ENCODE measurements at regions not wholly inside any gene's neighbourhood (a gene's known extent, or its start where the extent isn't known, plus 50 kb on each side); places are given as distances from the start of the nearest gene placed in this dataset.

DNA sequence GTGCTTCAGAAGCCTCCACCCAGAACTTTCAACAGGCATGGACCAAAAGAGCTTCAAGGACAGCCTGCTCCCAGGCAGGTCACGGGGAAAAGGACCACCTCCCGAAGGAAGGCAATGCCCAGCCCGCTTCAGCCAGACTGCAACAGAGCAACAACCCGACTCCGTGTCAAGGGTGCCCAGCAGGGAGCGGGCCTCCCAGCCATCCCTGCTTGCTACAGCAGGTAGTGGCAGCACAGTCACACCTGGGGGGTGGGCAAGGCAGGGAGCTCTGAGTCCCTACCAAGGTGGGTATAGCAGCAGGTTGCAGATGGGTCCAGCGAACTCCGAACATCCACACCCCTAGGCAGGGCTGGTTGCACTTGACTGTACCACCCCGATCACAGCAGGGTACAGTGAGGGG is 467.8 kb upstream of the PFKP start:
- Mint-ChIP-seq H3K4me3 (no peak overlapping the region), H3K27me3 (ENCODE audit: insufficient read depth, low read depth, poor library complexity) (peaks cover 2% of the 10 kb centered on the region), H3K4me1 (no peaks in the 10 kb centered on the region), H3K36me3 (ENCODE audit: low read depth) (no peaks in the 10 kb centered on the region), H3K9me3 (0 out of 3 replicates have a peak, but pooled peaks cover 3% of the 10 kb centered on the region), H3K27ac (no peak overlapping the region)
- TF ChIP-seq ZNF114 (CRISPR knock-in tag; IDR thresholded peaks at IDR 0.05), result no peak
- TF ChIP-seq STAT1 (IDR thresholded peaks at IDR 0.05; ENCODE audit: unreplicated experiment), result no peak
- no peak for TF ChIP-seq NANOG (IDR thresholded peaks at IDR 0.05; ENCODE audit: borderline replicate concordance)
- TF ChIP-seq, protein P1, sequence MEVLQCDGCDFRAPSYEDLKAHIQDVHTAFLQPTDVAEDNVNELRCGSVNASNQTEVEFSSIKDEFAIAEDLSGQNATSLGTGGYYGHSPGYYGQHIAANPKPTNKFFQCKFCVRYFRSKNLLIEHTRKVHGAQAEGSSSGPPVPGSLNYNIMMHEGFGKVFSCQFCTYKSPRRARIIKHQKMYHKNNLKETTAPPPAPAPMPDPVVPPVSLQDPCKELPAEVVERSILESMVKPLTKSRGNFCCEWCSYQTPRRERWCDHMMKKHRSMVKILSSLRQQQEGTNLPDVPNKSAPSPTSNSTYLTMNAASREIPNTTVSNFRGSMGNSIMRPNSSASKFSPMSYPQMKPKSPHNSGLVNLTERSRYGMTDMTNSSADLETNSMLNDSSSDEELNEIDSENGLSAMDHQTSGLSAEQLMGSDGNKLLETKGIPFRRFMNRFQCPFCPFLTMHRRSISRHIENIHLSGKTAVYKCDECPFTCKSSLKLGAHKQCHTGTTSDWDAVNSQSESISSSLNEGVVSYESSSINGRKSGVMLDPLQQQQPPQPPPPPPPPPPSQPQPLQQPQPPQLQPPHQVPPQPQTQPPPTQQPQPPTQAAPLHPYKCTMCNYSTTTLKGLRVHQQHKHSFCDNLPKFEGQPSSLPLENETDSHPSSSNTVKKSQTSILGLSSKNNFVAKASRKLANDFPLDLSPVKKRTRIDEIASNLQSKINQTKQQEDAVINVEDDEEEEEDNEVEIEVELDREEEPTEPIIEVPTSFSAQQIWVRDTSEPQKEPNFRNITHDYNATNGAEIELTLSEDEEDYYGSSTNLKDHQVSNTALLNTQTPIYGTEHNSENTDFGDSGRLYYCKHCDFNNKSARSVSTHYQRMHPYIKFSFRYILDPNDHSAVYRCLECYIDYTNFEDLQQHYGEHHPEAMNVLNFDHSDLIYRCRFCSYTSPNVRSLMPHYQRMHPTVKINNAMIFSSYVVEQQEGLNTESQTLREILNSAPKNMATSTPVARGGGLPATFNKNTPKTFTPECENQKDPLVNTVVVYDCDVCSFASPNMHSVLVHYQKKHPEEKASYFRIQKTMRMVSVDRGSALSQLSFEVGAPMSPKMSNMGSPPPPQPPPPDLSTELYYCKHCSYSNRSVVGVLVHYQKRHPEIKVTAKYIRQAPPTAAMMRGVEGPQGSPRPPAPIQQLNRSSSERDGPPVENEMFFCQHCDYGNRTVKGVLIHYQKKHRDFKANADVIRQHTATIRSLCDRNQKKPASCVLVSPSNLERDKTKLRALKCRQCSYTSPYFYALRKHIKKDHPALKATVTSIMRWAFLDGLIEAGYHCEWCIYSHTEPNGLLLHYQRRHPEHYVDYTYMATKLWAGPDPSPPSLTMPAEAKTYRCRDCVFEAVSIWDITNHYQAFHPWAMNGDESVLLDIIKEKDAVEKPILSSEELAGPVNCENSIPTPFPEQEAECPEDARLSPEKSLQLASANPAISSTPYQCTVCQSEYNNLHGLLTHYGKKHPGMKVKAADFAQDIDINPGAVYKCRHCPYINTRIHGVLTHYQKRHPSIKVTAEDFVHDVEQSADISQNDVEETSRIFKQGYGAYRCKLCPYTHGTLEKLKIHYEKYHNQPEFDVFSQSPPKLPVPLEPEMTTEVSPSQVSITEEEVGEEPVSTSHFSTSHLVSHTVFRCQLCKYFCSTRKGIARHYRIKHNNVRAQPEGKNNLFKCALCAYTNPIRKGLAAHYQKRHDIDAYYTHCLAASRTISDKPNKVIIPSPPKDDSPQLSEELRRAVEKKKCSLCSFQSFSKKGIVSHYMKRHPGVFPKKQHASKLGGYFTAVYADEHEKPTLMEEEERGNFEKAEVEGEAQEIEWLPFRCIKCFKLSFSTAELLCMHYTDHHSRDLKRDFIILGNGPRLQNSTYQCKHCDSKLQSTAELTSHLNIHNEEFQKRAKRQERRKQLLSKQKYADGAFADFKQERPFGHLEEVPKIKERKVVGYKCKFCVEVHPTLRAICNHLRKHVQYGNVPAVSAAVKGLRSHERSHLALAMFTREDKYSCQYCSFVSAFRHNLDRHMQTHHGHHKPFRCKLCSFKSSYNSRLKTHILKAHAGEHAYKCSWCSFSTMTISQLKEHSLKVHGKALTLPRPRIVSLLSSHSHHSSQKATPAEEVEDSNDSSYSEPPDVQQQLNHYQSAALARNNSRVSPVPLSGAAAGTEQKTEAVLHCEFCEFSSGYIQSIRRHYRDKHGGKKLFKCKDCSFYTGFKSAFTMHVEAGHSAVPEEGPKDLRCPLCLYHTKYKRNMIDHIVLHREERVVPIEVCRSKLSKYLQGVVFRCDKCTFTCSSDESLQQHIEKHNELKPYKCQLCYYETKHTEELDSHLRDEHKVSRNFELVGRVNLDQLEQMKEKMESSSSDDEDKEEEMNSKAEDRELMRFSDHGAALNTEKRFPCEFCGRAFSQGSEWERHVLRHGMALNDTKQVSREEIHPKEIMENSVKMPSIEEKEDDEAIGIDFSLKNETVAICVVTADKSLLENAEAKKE (CRISPR knock-in tag; IDR thresholded peaks at IDR 0.05), result no peak
- TF ChIP-seq, protein P2, sequence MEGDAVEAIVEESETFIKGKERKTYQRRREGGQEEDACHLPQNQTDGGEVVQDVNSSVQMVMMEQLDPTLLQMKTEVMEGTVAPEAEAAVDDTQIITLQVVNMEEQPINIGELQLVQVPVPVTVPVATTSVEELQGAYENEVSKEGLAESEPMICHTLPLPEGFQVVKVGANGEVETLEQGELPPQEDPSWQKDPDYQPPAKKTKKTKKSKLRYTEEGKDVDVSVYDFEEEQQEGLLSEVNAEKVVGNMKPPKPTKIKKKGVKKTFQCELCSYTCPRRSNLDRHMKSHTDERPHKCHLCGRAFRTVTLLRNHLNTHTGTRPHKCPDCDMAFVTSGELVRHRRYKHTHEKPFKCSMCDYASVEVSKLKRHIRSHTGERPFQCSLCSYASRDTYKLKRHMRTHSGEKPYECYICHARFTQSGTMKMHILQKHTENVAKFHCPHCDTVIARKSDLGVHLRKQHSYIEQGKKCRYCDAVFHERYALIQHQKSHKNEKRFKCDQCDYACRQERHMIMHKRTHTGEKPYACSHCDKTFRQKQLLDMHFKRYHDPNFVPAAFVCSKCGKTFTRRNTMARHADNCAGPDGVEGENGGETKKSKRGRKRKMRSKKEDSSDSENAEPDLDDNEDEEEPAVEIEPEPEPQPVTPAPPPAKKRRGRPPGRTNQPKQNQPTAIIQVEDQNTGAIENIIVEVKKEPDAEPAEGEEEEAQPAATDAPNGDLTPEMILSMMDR (conservative IDR thresholded peaks at IDR 0.05; ENCODE audit: low read depth in 2 of 2), result no peak
- TF ChIP-seq EZH2phosphoT487 (IDR thresholded peaks at IDR 0.05; ENCODE audit: unreplicated experiment), result no peak
- TF ChIP-seq, protein P3, sequence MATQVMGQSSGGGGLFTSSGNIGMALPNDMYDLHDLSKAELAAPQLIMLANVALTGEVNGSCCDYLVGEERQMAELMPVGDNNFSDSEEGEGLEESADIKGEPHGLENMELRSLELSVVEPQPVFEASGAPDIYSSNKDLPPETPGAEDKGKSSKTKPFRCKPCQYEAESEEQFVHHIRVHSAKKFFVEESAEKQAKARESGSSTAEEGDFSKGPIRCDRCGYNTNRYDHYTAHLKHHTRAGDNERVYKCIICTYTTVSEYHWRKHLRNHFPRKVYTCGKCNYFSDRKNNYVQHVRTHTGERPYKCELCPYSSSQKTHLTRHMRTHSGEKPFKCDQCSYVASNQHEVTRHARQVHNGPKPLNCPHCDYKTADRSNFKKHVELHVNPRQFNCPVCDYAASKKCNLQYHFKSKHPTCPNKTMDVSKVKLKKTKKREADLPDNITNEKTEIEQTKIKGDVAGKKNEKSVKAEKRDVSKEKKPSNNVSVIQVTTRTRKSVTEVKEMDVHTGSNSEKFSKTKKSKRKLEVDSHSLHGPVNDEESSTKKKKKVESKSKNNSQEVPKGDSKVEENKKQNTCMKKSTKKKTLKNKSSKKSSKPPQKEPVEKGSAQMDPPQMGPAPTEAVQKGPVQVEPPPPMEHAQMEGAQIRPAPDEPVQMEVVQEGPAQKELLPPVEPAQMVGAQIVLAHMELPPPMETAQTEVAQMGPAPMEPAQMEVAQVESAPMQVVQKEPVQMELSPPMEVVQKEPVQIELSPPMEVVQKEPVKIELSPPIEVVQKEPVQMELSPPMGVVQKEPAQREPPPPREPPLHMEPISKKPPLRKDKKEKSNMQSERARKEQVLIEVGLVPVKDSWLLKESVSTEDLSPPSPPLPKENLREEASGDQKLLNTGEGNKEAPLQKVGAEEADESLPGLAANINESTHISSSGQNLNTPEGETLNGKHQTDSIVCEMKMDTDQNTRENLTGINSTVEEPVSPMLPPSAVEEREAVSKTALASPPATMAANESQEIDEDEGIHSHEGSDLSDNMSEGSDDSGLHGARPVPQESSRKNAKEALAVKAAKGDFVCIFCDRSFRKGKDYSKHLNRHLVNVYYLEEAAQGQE (IDR thresholded peaks at IDR 0.05; ENCODE audit: unreplicated experiment), result no peak
- TF ChIP-seq, protein P4, sequence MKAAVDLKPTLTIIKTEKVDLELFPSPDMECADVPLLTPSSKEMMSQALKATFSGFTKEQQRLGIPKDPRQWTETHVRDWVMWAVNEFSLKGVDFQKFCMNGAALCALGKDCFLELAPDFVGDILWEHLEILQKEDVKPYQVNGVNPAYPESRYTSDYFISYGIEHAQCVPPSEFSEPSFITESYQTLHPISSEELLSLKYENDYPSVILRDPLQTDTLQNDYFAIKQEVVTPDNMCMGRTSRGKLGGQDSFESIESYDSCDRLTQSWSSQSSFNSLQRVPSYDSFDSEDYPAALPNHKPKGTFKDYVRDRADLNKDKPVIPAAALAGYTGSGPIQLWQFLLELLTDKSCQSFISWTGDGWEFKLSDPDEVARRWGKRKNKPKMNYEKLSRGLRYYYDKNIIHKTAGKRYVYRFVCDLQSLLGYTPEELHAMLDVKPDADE (IDR thresholded peaks at IDR 0.05), result no peak
- no peak for TF ChIP-seq CREB1 (CRISPR knock-in tag; IDR thresholded peaks at IDR 0.05; ENCODE audit: low read depth)
- no peak for TF ChIP-seq EZH2 (IDR thresholded peaks at IDR 0.05; ENCODE audit: low read depth, unreplicated experiment)
- TF ChIP-seq ZNF331 (CRISPR knock-in tag; IDR thresholded peaks at IDR 0.05; ENCODE audit: low read depth), result no peak
- no peak for TF ChIP-seq POLR2AphosphoS5 (IDR thresholded peaks at IDR 0.05; ENCODE audit: low read depth)
- TF ChIP-seq JUNB (IDR thresholded peaks at IDR 0.05; ENCODE audit: unreplicated experiment), result no peak
- ATAC-seq, result no peak
- DNase-seq (ENCODE audit: low spot score), result no peak
- peaks cover 4% of the 10 kb centered on the region; the same call in 1 of the 2 replicates for H3K9me2 ChIP-seq (ENCODE audit: insufficient read depth)
- H3K27ac ChIP-seq (ENCODE audit: low read depth), result no peak overlapping the region
- no peak overlapping the region for H3K4me2 ChIP-seq
- H3K27me3 ChIP-seq (ENCODE audit: insufficient read depth), result no peaks in the 10 kb centered on the region
- no peak overlapping the region for H3K4me3 ChIP-seq
- H3K79me2 ChIP-seq (replicated peaks; ENCODE audit: insufficient read depth), result no peaks in the 10 kb centered on the region
- H3K36me3 ChIP-seq (ENCODE audit: insufficient read depth), result no peaks in the 10 kb centered on the region
- no peaks in the 10 kb centered on the region for H3K4me1 ChIP-seq (ENCODE audit: insufficient read depth)
- H4K20me1 ChIP-seq (replicated peaks; ENCODE audit: insufficient read depth), result no peaks in the 10 kb centered on the region
- no peak overlapping the region for H2AFZ ChIP-seq
- no peaks in the 10 kb centered on the region for H3F3A ChIP-seq (replicated peaks; ENCODE audit: low read depth)
